ENCODE measurements at regions not wholly inside any gene's neighbourhood (a gene's known extent, or its start where the extent isn't known, plus 50 kb on each side); places are given as distances from the start of the nearest gene placed in this dataset.

GRCh38 chr10:7026818-7027217 lies 384.0 kb downstream of the SFMBT2 start:
- H3K4me1 ChIP-seq = peaks cover 0 to 10% (median 0%) of the 10 kb centered on the region in 6 donors
- intact Hi-C loops (cut with DNase I; ENCODE audit: low total_unique reads) = no loop called here
- no peaks in the 10 kb centered on the region for H3K36me3 ChIP-seq
- H3K27ac ChIP-seq = peak overlapping the region in 1 of 8 donors; percentile 72
- no peak for TF ChIP-seq POLR2A (IDR thresholded peaks at IDR 0.05)
- TF ChIP-seq, protein P1, sequence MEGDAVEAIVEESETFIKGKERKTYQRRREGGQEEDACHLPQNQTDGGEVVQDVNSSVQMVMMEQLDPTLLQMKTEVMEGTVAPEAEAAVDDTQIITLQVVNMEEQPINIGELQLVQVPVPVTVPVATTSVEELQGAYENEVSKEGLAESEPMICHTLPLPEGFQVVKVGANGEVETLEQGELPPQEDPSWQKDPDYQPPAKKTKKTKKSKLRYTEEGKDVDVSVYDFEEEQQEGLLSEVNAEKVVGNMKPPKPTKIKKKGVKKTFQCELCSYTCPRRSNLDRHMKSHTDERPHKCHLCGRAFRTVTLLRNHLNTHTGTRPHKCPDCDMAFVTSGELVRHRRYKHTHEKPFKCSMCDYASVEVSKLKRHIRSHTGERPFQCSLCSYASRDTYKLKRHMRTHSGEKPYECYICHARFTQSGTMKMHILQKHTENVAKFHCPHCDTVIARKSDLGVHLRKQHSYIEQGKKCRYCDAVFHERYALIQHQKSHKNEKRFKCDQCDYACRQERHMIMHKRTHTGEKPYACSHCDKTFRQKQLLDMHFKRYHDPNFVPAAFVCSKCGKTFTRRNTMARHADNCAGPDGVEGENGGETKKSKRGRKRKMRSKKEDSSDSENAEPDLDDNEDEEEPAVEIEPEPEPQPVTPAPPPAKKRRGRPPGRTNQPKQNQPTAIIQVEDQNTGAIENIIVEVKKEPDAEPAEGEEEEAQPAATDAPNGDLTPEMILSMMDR (IDR thresholded peaks at IDR 0.05 in 8 of 11, conservative IDR thresholded peaks at IDR 0.05 in 3 of 11) = no peak
- no peak for TF ChIP-seq POLR2AphosphoS5 (IDR thresholded peaks at IDR 0.05)
- H3K4me3 ChIP-seq = no peak overlapping the region
- H3K9me3 ChIP-seq = peaks cover 0 to 8% (median 0%) of the 10 kb centered on the region in 8 donors
- H3K27me3 ChIP-seq (replicated peaks in 1 of 7) = no peaks in the 10 kb centered on the region
- no peak for DNase-seq
- WGBS, 5 donors = 95 to 97% (median 96%) methylated on average over 4 of the region's 4 CpGs

- H3K4me3 ChIP-seq = no peak overlapping the region
- H3K4me1 ChIP-seq = peaks cover 0 to 7% (median 0%) of the 10 kb centered on the region in 6 donors
- intact Hi-C loops (cut with DNase I; ENCODE audit: low total_unique reads) = no loop called here
- no peak overlapping the region for H3K27ac ChIP-seq
- no peak for DNase-seq
- 94 to 100% (median 97%) methylated on average over 2 of the region's 2 CpGs for WGBS, 5 donors
- H3K36me3 ChIP-seq = no peaks in the 10 kb centered on the region
- TF ChIP-seq POLR2AphosphoS5 (IDR thresholded peaks at IDR 0.05) (no peak), POLR2A (IDR thresholded peaks at IDR 0.05) (no peak)
- TF ChIP-seq, protein P1 (IDR thresholded peaks at IDR 0.05 in 8 of 11, conservative IDR thresholded peaks at IDR 0.05 in 3 of 11) = no peak
- peaks cover 0 to 9% (median under 1%) of the 10 kb centered on the region in 8 donors for H3K9me3 ChIP-seq
- no peaks in the 10 kb centered on the region for H3K27me3 ChIP-seq (replicated peaks in 1 of 7)
Observed at GRCh38 chr10:7025296-7025695, 385.5 kb downstream of the SFMBT2 start.

GRCh38 chr10:7015457-7015856 lies 395.4 kb downstream of the SFMBT2 start:
- no peak for TF ChIP-seq POLR2AphosphoS5 (IDR thresholded peaks at IDR 0.05)
- TF ChIP-seq POLR2A (IDR thresholded peaks at IDR 0.05) = no peak
- TF ChIP-seq, protein P1 (IDR thresholded peaks at IDR 0.05 in 8 of 11, conservative IDR thresholded peaks at IDR 0.05 in 3 of 11) = no peak
- DNase-seq = no peak
- no peaks in the 10 kb centered on the region for H3K27me3 ChIP-seq (replicated peaks in 1 of 7)
- WGBS, 5 donors = 76 to 88% (median 81%) methylated on average over 5 of the region's 5 CpGs
- no peaks in the 10 kb centered on the region for H3K36me3 ChIP-seq
- intact Hi-C loops (cut with DNase I; ENCODE audit: low total_unique reads) = no loop called here
- H3K4me3 ChIP-seq = no peak overlapping the region
- no peaks in the 10 kb centered on the region for H3K4me1 ChIP-seq
- H3K9me3 ChIP-seq = peaks cover 0 to 17% (median 8%) of the 10 kb centered on the region in 8 donors
- no peak overlapping the region for H3K27ac ChIP-seq

DNA sequence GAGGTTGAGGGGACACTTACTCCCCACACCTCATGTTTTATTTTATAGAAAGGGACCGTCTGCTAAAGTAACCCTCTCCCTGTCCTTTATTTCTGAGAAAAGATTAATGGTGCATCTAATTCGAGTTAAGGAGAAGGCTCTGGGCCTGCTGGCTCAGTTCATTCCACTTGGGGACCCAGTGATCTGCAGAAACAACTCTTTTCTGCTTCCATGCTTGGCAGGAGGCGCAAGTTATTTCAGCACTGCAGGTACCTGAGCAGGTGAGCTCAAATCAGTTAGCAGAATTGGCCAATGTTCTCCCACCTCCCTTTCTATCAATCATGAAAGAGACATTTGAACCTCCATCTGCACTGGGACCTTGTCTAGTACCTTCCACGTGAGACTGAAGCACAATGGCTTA lies 396.1 kb downstream of the SFMBT2 start:
- no peaks in the 10 kb centered on the region for H3K4me1 ChIP-seq
- no peaks in the 10 kb centered on the region for H3K36me3 ChIP-seq
- intact Hi-C loops (cut with DNase I; ENCODE audit: low total_unique reads) = no loop called here
- WGBS, 5 donors = 75 to 86% (median 80%) methylated on average over 4 of the region's 4 CpGs
- DNase-seq = no peak
- H3K9me3 ChIP-seq = peaks cover 0 to 10% (median 2%) of the 10 kb centered on the region in 8 donors
- no peak overlapping the region for H3K4me3 ChIP-seq
- TF ChIP-seq POLR2AphosphoS5 (IDR thresholded peaks at IDR 0.05) (no peak), POLR2A (IDR thresholded peaks at IDR 0.05) (no peak)
- TF ChIP-seq, protein P1 (IDR thresholded peaks at IDR 0.05 in 8 of 11, conservative IDR thresholded peaks at IDR 0.05 in 3 of 11) = no peak
- H3K27me3 ChIP-seq (replicated peaks in 1 of 7) = no peaks in the 10 kb centered on the region
- no peak overlapping the region for H3K27ac ChIP-seq
